ENCODE measurements at regions not wholly inside any gene's neighbourhood (a gene's known extent, or its start where the extent isn't known, plus 50 kb on each side); places are given as distances from the start of the nearest gene placed in this dataset.

GRCh38 chr2:49858113-49858490 lies 703.8 kb upstream of the FSHR start:
- no peak for TF ChIP-seq CTCF (IDR thresholded peaks at IDR 0.05)
- no peak for TF ChIP-seq POLR2AphosphoS5 (IDR thresholded peaks at IDR 0.05)
- TF ChIP-seq POLR2A (IDR thresholded peaks at IDR 0.05): no peak
